Neuronal stem cell (in vitro differentiated cells): ENCODE measurements at regions not wholly inside any gene's neighbourhood (a gene's known extent, or its start where the extent isn't known, plus 50 kb on each side); places are given as distances from the start of the nearest gene placed in this dataset.

Experiments
- DNase-seq: peaks from one replicate; pipeline ENCODE4 v3.0.0-alpha.2; 2013; ENCODE audit warnings: low spot score
- H2AFZ ChIP-seq: one replicate; pipeline ENCODE4 v1.6.1; 2013; ENCODE audit warnings: mild to moderate bottlenecking, low read length, inconsistent platforms
- H2AK5ac ChIP-seq: 2 replicates; pipeline ENCODE4 v1.6.1; 2013; ENCODE audit warnings: low read depth, mild to moderate bottlenecking, inconsistent platforms, low read length, moderate library complexity, mixed read lengths
- H2BK120ac ChIP-seq: 2 replicates; pipeline ENCODE4 v1.6.1; 2013; ENCODE audit warnings: low read depth, mild to moderate bottlenecking, inconsistent platforms, low read length, moderate library complexity, mixed read lengths
- H2BK12ac ChIP-seq: one replicate; pipeline ENCODE4 v1.6.1; 2013; ENCODE audit warnings: low read length, inconsistent platforms
- H2BK15ac ChIP-seq: 2 replicates; pipeline ENCODE4 v1.6.1; 2013; ENCODE audit warnings: mild to moderate bottlenecking, low read length, inconsistent platforms, mixed read lengths
- H2BK5ac ChIP-seq: one replicate; pipeline ENCODE4 v1.6.1; 2013; ENCODE audit warnings: inconsistent platforms, mild to moderate bottlenecking, low read length, moderate library complexity
- H3K14ac ChIP-seq: one replicate; pipeline ENCODE4 v1.6.1; 2013; ENCODE audit warnings: low read length, inconsistent platforms
- H3K18ac ChIP-seq: 2 replicates; pipeline ENCODE4 v1.6.1; 2013; ENCODE audit warnings: low read length, inconsistent platforms
- H3K23ac ChIP-seq: 2 replicates; pipeline ENCODE4 v1.6.1; 2013; ENCODE audit warnings: low read depth, mild to moderate bottlenecking, mixed read lengths, low read length, inconsistent platforms; ENCODE audit not compliant: poor library complexity
- H3K27ac ChIP-seq: replicated peaks from 3 replicates; pipeline ENCODE4 v1.5.1; 2013; ENCODE audit warnings: low read length, inconsistent platforms
- H3K27me3 ChIP-seq, 3 experiments: 2 replicates each; pipeline ENCODE4 v1.6.1; 2013; ENCODE audit warnings: low read length in 3 of 3, mild to moderate bottlenecking in 2 of 3, inconsistent platforms in 1 of 3, low read depth in 1 of 3, mixed read lengths in 1 of 3, moderate library complexity in 1 of 3; ENCODE audit not compliant: control insufficient read depth in 3 of 3, insufficient read depth in 3 of 3
- H3K36me3 ChIP-seq, 2 donors: replicated peaks in 1 of 2; 2 replicates each; pipeline ENCODE4 v1.6.1; 2013; ENCODE audit warnings: low read length in 2 of 2; ENCODE audit not compliant: control insufficient read depth in 2 of 2, insufficient read depth in 2 of 2
- H3K4ac ChIP-seq: 2 replicates; pipeline ENCODE4 v1.6.1; 2013; ENCODE audit warnings: inconsistent platforms, mild to moderate bottlenecking, low read length, moderate library complexity
- H3K4me1 ChIP-seq, 2 donors: 1 replicate in 1 of 2; 2 replicates in 1 of 2; pipeline ENCODE4 v1.6.1; 2013; ENCODE audit warnings: low read length in 2 of 2, low read depth in 1 of 2; ENCODE audit not compliant: control insufficient read depth in 2 of 2, insufficient read depth in 1 of 2
- H3K4me2 ChIP-seq: one replicate; pipeline ENCODE4 v1.6.1; 2013; ENCODE audit warnings: mild to moderate bottlenecking, low read length, inconsistent platforms; ENCODE audit not compliant: insufficient read depth, poor library complexity, severe bottlenecking
- H3K4me3 ChIP-seq, 2 donors: 2 replicates each; pipeline ENCODE4 v1.5.1; 2013; ENCODE audit warnings: low read length in 2 of 2, mild to moderate bottlenecking in 2 of 2, inconsistent platforms in 1 of 2, moderate library complexity in 1 of 2
- H3K79me1 ChIP-seq: one replicate; pipeline ENCODE4 v1.6.1; 2013; ENCODE audit warnings: low read depth, mild to moderate bottlenecking, inconsistent platforms, low read length, moderate library complexity
- H3K9ac ChIP-seq: one replicate; pipeline ENCODE4 v1.6.1; 2013; ENCODE audit warnings: mild to moderate bottlenecking, low read depth, low read length, inconsistent platforms; ENCODE audit not compliant: poor library complexity
- H3K9me3 ChIP-seq, 2 donors: replicated peaks in 1 of 2; 2 replicates each; pipeline versions ENCODE3 to v1.6.1; 2013; ENCODE audit warnings: low read length in 2 of 2, mild to moderate bottlenecking in 2 of 2, inconsistent platforms in 1 of 2, low read depth in 1 of 2, mixed read lengths in 1 of 2, moderate library complexity in 1 of 2; ENCODE audit not compliant: control insufficient read depth in 2 of 2, insufficient read depth in 1 of 2
- H4K8ac ChIP-seq: one replicate; pipeline ENCODE4 v1.6.1; 2013; ENCODE audit warnings: low read depth, mild to moderate bottlenecking, inconsistent platforms, low read length, moderate library complexity
- H4K91ac ChIP-seq: one replicate; pipeline ENCODE4 v1.6.1; 2013; ENCODE audit warnings: low read length, low read depth, mild to moderate bottlenecking, inconsistent platforms; ENCODE audit not compliant: poor library complexity
- WGBS, 2 donors: extraction: QIAGEN DNeasy Blood & Tissue Kit; methylation state at CpG; one replicate each; pipeline ENCODE4 v1.1.7; 2013; ENCODE audit warnings: missing lambda C conversion rate in 2 of 2, mixed read lengths in 1 of 2; ENCODE audit not compliant: insufficient read length in 2 of 2, insufficient replicate concordance in 1 of 2; ENCODE audit errors: extremely low coverage in 2 of 2; 5-methylcytosine and 5-hydroxymethylcytosine counted together

DNA sequence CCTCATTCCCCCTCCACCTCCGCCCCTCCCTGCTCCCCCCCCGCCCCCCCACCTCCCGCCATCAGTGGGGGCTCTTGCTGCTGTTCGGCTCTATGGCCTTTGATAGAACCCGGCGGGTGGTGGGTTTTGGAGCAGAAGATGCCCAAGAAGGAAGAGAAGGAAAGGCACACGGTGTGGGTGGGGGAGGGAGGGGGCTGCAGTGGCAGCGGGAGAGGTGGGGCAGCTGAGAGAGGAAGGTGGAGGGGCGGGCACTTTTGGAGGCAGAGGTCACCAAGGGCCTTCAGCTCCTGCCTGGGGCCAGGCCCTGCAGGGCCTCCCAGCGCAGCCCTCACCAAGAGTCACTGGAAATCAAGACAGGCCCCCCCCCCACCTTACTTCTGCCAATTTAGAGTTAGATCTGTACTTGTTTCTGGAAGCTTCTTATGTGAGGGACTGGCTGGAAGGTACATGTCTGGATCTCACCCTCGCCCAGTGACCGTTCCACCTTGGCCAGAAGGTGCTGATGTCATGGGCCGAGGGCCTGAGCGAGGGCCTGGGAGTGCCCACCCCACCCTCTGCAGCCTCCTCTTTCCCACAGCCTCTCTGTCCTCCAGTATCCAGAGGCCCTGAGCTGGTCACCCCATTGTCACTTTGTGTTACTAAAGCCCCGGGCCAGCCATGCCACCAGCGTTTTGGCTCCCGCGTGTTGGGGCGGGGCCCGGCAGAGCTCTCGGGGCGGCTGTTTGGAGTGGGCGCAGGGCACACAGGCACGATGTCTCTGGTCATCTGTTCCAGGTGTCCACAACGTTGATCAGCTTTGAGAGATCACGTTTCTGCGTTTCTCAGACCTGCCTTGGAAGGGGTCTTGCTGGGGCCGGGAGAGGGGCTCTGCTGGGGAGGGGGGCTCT, 153.9 kb downstream of the KIF26A start:
- H3K27ac ChIP-seq, result no peak overlapping the region
- no peak overlapping the region for H3K4me2 ChIP-seq
- H4K91ac ChIP-seq, result no peak overlapping the region
- H3K79me1 ChIP-seq, result no peaks in the 10 kb centered on the region
- H2BK15ac ChIP-seq, result peak overlapping the region; percentile 74
- H3K4me3 ChIP-seq, result no peak overlapping the region
- peak overlapping the region; percentile 25 for H2AK5ac ChIP-seq
- no CpG with 5 or more reads among the region's 28 CpGs for WGBS, 2 donors
- peak overlapping the region; percentile 28 for H2AFZ ChIP-seq
- H3K14ac ChIP-seq, result no peak overlapping the region
- H3K4me1 ChIP-seq, result peaks cover 11 to 19% of the 10 kb centered on the region in 2 donors
- no peak overlapping the region for H2BK5ac ChIP-seq
- no peaks in the 10 kb centered on the region for H3K9me3 ChIP-seq
- peak overlapping the region; percentile 52 for H3K9ac ChIP-seq
- no peaks in the 10 kb centered on the region for H3K36me3 ChIP-seq
- peak overlapping the region; percentile 74 for H2BK120ac ChIP-seq
- no peak for DNase-seq
- peak overlapping the region; percentile 88 for H3K18ac ChIP-seq
- H2BK12ac ChIP-seq, result no peak overlapping the region
- peak overlapping the region; percentile 85 for H3K4ac ChIP-seq
- peaks cover 0 to 12% (median 0%) of the 10 kb centered on the region in 3 experiments for H3K27me3 ChIP-seq
- H4K8ac ChIP-seq, result no peak overlapping the region
- H3K23ac ChIP-seq, result no peak overlapping the region

DNA sequence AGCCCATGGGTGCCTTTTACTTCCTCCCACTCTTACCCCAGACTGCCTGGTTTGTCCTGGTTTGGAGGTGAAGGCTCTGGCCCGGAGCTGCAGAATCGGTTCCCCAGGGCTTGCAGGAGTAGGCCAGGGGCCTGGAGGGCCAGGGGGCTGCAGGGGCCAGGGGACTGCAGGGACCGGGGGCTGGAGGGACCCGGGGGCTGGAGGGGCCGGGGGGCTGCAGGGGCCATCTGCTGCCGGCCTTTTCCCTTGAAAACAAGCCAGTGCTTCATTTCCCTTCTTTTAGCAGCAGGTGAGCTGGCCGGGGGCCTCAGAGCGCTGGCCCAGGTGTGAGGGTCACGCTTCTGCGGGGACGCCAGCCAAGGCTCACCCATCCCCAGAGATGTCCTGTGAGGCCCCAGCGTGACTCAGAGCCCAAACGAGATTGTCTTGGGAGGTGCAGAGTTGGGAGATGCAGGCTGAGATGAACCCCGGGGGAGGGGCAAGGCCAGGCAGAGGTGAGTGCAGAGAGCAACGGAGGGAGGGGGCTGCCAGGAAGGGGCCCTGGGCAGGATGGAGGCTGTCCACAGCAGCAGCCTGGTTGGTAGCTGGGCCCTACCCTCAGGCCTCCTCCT, 154.9 kb downstream of the KIF26A start:
- no peak overlapping the region for H2AFZ ChIP-seq
- no peak overlapping the region for H2BK120ac ChIP-seq
- peak overlapping the region; percentile 31 for H3K4ac ChIP-seq
- H3K9me3 ChIP-seq, result no peaks in the 10 kb centered on the region
- H3K79me1 ChIP-seq, result no peaks in the 10 kb centered on the region
- H3K14ac ChIP-seq, result peak overlapping the region; percentile 63
- peak overlapping the region; percentile 99 for H2AK5ac ChIP-seq
- H3K4me1 ChIP-seq, result peaks cover 11 to 19% of the 10 kb centered on the region in 2 donors
- DNase-seq, result no peak
- H3K9ac ChIP-seq, result peak overlapping the region; percentile 50
- H3K36me3 ChIP-seq, result no peaks in the 10 kb centered on the region
- H3K18ac ChIP-seq, result peak overlapping the region; percentile 90
- no CpG with 5 or more reads among the region's 15 CpGs for WGBS, 2 donors
- peak overlapping the region; percentile 88 for H2BK12ac ChIP-seq
- H3K27me3 ChIP-seq, result peaks cover 0 to 12% (median 0%) of the 10 kb centered on the region in 3 experiments
- H3K23ac ChIP-seq, result peak overlapping the region; percentile 10
- H2BK15ac ChIP-seq, result peak overlapping the region; percentile 98
- H3K27ac ChIP-seq, result no peak overlapping the region
- H4K8ac ChIP-seq, result no peak overlapping the region
- no peak overlapping the region for H3K4me2 ChIP-seq
- no peak overlapping the region for H2BK5ac ChIP-seq
- H4K91ac ChIP-seq, result no peak overlapping the region
- H3K4me3 ChIP-seq, result no peak overlapping the region

DNA sequence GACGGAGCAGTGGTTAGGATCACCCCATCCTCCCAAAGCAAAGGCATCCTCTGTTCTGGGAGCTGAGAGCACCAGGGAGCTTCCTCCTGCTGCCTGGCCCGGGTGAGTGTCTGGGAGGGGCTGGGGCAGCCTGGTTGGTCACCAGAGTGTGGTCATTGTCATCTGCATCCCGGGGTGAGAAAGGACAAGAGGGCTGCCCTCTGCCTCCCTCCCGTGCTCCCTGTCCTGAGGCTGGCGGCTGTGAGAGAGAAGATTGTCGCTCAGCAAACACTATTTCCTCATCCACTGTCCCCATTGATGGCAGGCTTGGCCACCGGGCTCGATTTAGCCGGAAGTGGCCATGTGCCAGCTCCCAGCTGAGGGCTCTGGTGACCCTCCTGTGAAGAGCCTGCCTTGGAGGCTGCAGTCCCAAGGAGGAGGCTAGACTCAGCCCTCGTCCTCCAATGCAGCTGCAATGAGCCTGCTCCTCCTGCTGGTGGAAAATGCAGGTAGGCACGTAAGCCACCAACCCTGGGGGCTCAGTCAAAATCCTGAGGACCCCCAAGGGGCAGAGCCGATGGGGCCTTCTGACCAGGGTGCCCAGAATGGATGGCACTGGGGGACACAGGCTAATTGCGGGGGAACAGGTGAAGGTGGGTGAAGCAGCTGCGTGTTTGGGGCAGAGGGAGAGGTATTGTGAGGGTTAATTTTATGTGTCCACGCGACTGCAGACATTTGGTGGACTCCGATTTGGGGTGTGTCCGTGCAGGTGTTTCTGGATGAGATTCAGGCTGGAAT, 155.7 kb downstream of the KIF26A start:
- H3K27ac ChIP-seq, result no peak overlapping the region
- peak overlapping the region; percentile 10 for H3K23ac ChIP-seq
- no peak overlapping the region for H2AFZ ChIP-seq
- DNase-seq, result no peak
- no peak overlapping the region for H4K8ac ChIP-seq
- no peaks in the 10 kb centered on the region for H3K9me3 ChIP-seq
- peak overlapping the region; percentile 50 for H3K9ac ChIP-seq
- H3K79me1 ChIP-seq, result no peaks in the 10 kb centered on the region
- peak overlapping the region; percentile 63 for H3K14ac ChIP-seq
- H2BK12ac ChIP-seq, result peak overlapping the region; percentile 88
- peak overlapping the region; percentile 98 for H2BK15ac ChIP-seq
- H4K91ac ChIP-seq, result peak overlapping the region; percentile 26
- H3K18ac ChIP-seq, result peak overlapping the region; percentile 90
- H2BK120ac ChIP-seq, result no peak overlapping the region
- peak overlapping the region; percentile 99 for H2AK5ac ChIP-seq
- peaks cover 0 to 12% (median 0%) of the 10 kb centered on the region in 3 experiments for H3K27me3 ChIP-seq
- H3K4me3 ChIP-seq, result no peak overlapping the region
- WGBS, 2 donors, result no CpG with 5 or more reads among the region's 18 CpGs
- H3K4ac ChIP-seq, result peak overlapping the region; percentile 31
- H2BK5ac ChIP-seq, result no peak overlapping the region
- peaks cover 11 to 19% of the 10 kb centered on the region in 2 donors for H3K4me1 ChIP-seq
- H3K4me2 ChIP-seq, result no peak overlapping the region
- H3K36me3 ChIP-seq, result no peaks in the 10 kb centered on the region
